GM12864 (cell line): ENCODE measurements at regions not wholly inside any gene's neighbourhood (a gene's known extent, or its start where the extent isn't known, plus 50 kb on each side); places are given as distances from the start of the nearest gene placed in this dataset.

ENCODE experiments used
- DNase-seq: peaks from one replicate; pipeline ENCODE4 v3.0.0-alpha.2; 2011; ENCODE audit warnings: low read depth
- H3K4me3 ChIP-seq: 2 replicates; pipeline ENCODE4 v1.5.1; 2011; ENCODE audit warnings: mild to moderate bottlenecking, low read depth, low read length, control low read depth
- TF ChIP-seq, protein P1 (sequence below): IDR thresholded peaks from 2 replicates; pipeline ENCODE4 v1.5.1; 2011; ENCODE audit warnings: low read depth, mild to moderate bottlenecking, moderate library complexity, low read length, control low read depth, inconsistent platforms; ENCODE audit errors: missing control alignments

DNA sequence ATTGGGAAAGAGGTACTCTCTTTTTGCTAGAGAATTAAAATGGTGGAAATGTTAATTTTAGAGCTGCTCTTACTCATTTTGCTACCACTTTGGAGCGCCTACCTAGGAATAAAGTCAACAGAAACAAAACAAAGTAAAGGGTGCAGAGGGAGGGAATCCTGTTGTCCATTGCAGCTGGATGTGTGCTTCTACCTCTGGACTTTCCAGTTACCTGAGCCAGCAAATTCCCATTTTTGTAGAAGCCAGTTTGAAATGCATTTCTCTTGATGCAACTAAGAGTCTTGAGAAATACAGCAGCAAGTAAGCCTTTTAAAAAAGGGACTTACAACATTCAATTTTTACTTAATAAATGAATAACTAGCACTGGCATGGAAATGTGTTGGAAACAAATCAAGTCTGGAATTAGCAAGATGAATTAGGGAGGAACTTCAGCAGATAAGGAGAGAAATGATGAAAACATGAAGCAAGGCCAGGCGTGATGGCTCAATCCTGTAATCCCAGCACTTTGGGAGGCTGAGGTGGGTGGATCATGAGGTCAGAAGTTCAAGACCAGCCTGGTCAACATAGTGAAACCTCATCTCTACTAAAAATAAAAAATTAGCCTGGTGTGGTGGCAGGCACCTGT lies 113.5 kb upstream of the CTTNBP2 start:
- TF ChIP-seq, protein P1, sequence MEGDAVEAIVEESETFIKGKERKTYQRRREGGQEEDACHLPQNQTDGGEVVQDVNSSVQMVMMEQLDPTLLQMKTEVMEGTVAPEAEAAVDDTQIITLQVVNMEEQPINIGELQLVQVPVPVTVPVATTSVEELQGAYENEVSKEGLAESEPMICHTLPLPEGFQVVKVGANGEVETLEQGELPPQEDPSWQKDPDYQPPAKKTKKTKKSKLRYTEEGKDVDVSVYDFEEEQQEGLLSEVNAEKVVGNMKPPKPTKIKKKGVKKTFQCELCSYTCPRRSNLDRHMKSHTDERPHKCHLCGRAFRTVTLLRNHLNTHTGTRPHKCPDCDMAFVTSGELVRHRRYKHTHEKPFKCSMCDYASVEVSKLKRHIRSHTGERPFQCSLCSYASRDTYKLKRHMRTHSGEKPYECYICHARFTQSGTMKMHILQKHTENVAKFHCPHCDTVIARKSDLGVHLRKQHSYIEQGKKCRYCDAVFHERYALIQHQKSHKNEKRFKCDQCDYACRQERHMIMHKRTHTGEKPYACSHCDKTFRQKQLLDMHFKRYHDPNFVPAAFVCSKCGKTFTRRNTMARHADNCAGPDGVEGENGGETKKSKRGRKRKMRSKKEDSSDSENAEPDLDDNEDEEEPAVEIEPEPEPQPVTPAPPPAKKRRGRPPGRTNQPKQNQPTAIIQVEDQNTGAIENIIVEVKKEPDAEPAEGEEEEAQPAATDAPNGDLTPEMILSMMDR, result no peak
- H3K4me3 ChIP-seq, result no peak overlapping the region
- no peak for DNase-seq

DNA sequence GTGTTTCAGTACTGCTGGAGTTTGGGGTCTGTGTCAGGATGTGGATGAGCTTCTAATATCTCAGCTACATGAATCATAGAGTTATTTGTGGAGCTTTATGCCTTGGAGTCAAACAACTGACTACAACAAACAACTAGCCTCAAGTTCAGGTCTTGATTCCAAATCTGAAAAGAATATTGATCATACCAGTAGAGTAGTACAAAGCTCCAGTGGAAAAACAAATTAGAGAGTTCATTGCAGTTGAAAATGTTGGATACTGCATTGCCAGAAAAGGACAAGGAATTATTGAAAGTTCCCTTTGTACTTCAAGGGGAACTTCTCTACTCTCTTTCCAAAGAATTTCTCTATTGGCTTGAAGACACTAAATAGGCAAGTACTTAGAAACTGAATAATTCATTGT lies 117.6 kb upstream of the CTTNBP2 start:
- no peak for DNase-seq
- H3K4me3 ChIP-seq, result no peak overlapping the region
- TF ChIP-seq, protein P1, result no peak

DNA sequence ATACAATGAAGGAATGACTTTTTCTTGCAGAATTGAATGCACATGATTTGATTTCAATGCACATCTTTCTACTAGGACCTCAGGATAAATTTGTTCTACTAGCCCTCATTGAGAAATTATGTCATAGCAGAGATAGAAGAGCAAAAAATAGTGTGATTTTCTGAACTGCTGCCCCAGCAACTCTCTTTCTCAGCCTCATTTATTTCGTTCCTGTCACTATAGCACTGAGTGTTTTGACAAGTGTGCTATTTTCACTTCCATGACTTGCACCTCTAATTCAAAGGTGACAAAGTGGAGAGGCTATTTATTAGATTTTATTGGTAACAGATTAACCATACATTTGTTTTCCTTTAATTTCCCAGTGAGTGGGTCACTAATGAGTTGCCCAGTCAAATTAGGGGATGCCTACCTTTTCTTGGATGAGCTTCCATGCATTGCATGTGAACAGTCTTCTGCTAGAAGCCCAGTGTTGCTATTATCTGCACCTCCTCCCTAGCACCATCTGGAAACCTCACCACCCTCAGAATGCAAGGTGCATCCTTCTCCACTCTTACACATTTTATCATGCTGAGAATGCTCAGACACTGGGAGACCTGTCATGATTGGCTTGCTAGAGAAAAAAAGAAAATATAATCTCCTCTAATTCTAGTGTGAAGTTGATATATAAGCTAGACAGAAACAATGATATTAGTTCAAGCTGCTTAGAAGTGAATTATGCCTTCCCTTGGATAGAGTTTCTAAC lies 119.6 kb upstream of the CTTNBP2 start:
- TF ChIP-seq, protein P1, result no peak
- no peak overlapping the region for H3K4me3 ChIP-seq
- DNase-seq, result no peak

DNA sequence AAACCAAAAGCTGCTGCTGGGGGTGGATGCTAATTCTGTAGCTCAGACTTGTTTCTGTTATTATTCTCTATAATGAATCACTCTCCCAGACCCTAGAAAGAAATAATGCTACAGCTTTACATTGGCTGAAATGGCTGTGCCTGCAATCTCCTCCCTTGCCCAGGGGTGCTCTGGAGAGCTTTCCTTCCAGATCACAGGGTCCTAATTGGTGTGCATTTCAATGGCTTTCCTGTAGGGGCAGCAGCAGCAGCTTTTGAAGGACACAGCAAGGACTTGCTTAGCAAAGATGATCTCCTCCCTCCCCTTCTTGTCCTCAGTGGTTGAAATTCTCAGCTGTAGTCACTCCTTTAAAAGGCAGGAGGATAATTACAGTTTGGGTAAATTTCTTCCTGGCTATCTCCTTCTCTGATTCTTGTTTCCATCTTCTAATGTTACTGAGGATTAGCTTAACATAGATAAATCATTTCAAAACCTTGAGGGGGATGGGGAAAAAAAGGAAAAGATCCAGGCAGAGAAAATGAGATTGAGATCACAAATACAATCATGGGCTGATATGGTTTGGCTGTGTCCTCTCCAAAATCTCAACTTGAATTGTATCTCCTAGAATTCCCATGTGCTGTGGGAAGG lies 120.2 kb upstream of the CTTNBP2 start:
- no peak overlapping the region for H3K4me3 ChIP-seq
- TF ChIP-seq, protein P1, result peak; percentile 66
- DNase-seq, result no peak

DNA sequence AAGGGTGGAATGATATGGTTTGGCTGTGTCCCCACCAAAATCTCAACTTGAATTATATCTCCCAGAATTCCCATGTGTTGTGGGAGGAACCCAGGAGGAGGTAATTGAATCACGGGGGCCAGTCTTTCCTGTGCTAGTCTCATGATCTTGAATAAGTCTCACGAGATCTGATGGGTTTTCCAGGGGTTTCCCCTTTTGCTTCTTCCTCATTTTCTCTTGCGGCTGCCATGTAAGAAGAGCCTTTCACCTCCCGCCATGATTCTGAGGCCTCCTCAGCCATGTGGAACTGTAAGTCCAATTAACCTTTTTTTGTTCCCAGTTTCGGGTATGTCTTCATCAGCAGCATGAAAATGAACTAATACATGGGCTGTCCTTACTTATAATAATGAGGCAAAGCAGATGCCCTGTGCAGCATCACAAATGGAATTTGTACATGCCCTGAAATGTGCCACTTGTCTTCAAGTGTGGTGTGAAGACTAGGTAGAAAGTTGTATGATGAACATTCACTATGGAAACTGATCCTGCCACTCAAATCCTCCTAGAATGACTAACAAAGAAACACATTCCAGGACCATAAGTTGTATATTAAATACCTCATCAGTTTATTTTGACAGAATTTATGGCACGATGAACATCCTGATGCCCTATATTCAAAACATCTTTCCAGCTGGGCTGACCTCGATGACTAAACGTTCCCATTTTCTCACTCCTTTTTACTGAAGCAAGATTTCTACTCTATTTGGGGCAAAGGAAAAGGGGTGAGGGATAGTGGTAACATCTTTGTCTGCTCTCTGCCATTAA lies 122.8 kb upstream of the CTTNBP2 start:
- TF ChIP-seq, protein P1, result no peak
- DNase-seq, result no peak
- no peak overlapping the region for H3K4me3 ChIP-seq

DNA sequence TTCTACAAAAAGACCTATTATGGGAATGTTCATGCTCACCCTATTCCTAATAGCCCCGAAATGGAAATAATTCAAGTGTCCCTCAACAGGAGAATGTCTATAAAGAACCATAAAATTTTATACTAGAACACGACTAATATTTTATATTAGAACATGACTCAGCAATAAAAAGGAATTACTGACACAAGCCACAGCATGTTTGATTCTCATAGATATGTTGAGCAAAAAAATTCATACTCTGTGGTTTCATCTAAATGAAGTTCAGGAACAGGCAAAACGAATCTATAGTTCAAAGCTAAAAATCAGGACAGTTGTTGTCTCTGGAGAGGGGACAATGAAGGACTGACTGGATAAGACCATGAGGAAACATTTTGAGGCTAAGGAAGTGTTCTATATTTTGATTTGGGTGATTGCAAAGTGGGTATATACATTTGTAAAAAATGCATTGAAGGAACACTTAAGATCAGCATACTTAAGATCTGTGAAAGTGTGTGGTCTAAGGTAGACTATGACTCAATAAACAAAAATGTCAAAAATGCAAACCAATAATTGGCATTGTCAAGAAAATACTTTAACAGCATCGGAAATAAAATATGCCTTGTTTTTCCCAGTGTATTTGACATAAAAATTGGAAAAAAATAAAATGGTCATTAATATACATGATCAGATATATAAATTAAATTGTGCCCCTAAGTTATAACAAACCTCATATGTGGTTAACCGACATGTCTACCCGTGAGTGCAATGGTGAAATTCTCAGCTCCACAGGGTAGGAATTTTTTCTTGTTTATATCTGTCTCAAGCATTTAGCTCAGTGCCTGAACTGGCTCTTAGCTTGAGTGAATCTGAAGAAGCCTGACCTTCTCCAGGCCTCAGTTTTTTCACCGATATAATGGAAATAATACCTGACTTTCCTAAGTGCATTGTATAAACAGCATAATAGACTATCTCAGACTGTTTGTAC lies 124.9 kb upstream of the CTTNBP2 start:
- H3K4me3 ChIP-seq, result no peak overlapping the region
- TF ChIP-seq, protein P1, result no peak
- no peak for DNase-seq
